Neural cell (in vitro differentiated cells): ENCODE measurements at regions not wholly inside any gene's neighbourhood (a gene's known extent, or its start where the extent isn't known, plus 50 kb on each side); places are given as distances from the start of the nearest gene placed in this dataset.

Source experiments
- EZH2 ChIP-seq: fragments of 200-600, 300-800 bp; shearing (Covaris generic), sonication (generic); IDR thresholded peaks from 2 replicates; pipeline ENCODE4 v1.6.1; 2014; ENCODE audit warnings: antibody characterized with exemption, low read length, borderline replicate concordance, mild to moderate bottlenecking; ENCODE audit not compliant: insufficient read depth, poor library complexity, severe bottlenecking
- POLR2AphosphoS5 ChIP-seq: IDR thresholded peaks from 2 replicates; pipeline ENCODE4 v1.6.1; 2012
- RAD21 ChIP-seq: fragments of 450-650 bp; conservative IDR thresholded peaks from 2 replicates; pipeline ENCODE4 v1.6.1; 2014; ENCODE audit warnings: antibody characterized with exemption, mild to moderate bottlenecking, moderate library complexity
- TF ChIP-seq, protein P1 (sequence below): fragments of 450-650 bp; IDR thresholded peaks from 2 replicates; pipeline ENCODE4 v1.5.1; 2014; ENCODE audit warnings: antibody characterized with exemption, mild to moderate bottlenecking, moderate library complexity; ENCODE audit not compliant: poor library complexity, severe bottlenecking

DNA sequence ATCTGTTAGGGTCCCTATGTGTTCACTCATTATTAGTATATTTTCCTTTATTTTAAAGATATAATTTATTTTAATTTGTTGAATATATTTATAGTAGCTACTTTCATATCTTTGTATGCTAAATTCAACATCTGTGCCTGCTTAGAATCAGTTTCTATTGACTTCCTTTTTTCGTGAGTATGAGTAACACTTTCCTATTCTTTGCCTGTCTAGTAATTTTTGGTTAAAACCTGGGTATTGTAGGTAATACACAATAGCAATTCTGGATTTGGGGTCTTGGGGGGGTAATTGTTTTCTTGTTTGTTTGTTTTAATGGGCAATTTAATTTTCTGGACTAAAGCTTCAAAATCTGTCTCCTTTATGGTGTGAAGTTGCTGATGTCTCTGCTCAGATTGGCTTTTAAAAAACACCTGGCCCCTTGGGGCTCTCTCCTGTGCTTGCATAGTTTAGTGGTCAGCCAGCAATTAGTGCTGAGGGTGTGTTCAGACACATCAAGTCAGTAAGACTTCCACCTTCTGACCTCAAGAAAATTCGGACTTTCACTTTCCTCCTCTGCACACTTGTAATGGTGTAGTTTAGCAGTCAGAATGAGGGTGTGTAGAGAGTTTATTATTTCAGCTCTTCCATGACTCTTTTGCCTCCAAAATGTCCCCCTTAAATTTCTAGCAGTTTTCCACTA, 124.4 kb upstream of the MAP1B start:
- TF ChIP-seq, protein P1, sequence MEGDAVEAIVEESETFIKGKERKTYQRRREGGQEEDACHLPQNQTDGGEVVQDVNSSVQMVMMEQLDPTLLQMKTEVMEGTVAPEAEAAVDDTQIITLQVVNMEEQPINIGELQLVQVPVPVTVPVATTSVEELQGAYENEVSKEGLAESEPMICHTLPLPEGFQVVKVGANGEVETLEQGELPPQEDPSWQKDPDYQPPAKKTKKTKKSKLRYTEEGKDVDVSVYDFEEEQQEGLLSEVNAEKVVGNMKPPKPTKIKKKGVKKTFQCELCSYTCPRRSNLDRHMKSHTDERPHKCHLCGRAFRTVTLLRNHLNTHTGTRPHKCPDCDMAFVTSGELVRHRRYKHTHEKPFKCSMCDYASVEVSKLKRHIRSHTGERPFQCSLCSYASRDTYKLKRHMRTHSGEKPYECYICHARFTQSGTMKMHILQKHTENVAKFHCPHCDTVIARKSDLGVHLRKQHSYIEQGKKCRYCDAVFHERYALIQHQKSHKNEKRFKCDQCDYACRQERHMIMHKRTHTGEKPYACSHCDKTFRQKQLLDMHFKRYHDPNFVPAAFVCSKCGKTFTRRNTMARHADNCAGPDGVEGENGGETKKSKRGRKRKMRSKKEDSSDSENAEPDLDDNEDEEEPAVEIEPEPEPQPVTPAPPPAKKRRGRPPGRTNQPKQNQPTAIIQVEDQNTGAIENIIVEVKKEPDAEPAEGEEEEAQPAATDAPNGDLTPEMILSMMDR, result no peak
- TF ChIP-seq POLR2AphosphoS5, result no peak
- no peak for TF ChIP-seq EZH2
- TF ChIP-seq RAD21, result no peak
